Right atrium auricular region (tissue), 2 donors: ENCODE measurements at regions not wholly inside any gene's neighbourhood (a gene's known extent, or its start where the extent isn't known, plus 50 kb on each side); places are given as distances from the start of the nearest gene placed in this dataset.
"Not testable (repeated sequence)": the region's sequence is repeated elsewhere in the genome, so short reads cannot be mapped to it uniquely, and the experiment has no call there.

Experiments
- DNase-seq: peaks from one replicate; pipeline ENCODE4 v3.0.0-alpha.2; 2019; ENCODE audit warnings: low spot score
- H3K27ac ChIP-seq, 2 donors: fragments of 200-600 bp; sonication (generic); 1 replicate in 1 of 2; 2 replicates in 1 of 2; pipeline ENCODE4 v1.5.1; 2016 to 2019
- H3K27me3 ChIP-seq, 2 donors: fragments of 200-600 bp; sonication (generic); one replicate each; pipeline versions ENCODE4 v1.5.1 to v1.6.0; 2017 to 2019
- H3K36me3 ChIP-seq: fragments of 200-600 bp; sonication (generic); one replicate; pipeline ENCODE4 v1.5.1; 2016
- H3K4me1 ChIP-seq, 2 donors: fragments of 200-600 bp; sonication (generic); one replicate each; pipeline versions ENCODE4 v1.5.1 to v1.6.0; 2017 to 2019
- H3K4me3 ChIP-seq, 2 donors: fragments of 200-600 bp; sonication (generic); 1 replicate in 1 of 2; 2 replicates in 1 of 2; pipeline ENCODE4 v1.5.1; 2017 to 2019; ENCODE audit warnings: mild to moderate bottlenecking in 1 of 2, moderate library complexity in 1 of 2
- H3K9me3 ChIP-seq, 2 donors: fragments of 200-600 bp; sonication (generic); one replicate each; pipeline ENCODE4 v1.5.1; 2019
- CTCF ChIP-seq, 2 donors: fragments of 200-600 bp; sonication (generic); IDR thresholded peaks; one replicate each; pipeline ENCODE4 v1.5.1; 2019; ENCODE audit warnings: antibody characterized with exemption in 2 of 2

- TF ChIP-seq CTCF (IDR thresholded peaks at IDR 0.05) = no peak
Observed at GRCh38 chr12:125549171-125549570, 483.9 kb downstream of the AACS start.

GRCh38 chr12:125549836-125550235 lies 484.6 kb downstream of the AACS start:
- Histone ChIP-seq H3K9me3 (no peaks in the 10 kb centered on the region), H3K27me3 (no peaks in the 10 kb centered on the region), H3K36me3 (no peaks in the 10 kb centered on the region), H3K4me3 (no peak overlapping the region), H3K4me1 (no peaks in the 10 kb centered on the region), H3K27ac (no peak overlapping the region)
- TF ChIP-seq CTCF (IDR thresholded peaks at IDR 0.05) = no peak
- DNase-seq = no peak

More at GRCh38 chr12:125549171-125549570, 483.9 kb downstream of the AACS start:
- Histone ChIP-seq H3K4me1 (no peaks in the 10 kb centered on the region), H3K27me3 (no peaks in the 10 kb centered on the region), H3K4me3 (no peak overlapping the region), H3K9me3 (no peaks in the 10 kb centered on the region), H3K36me3 (no peaks in the 10 kb centered on the region), H3K27ac (no peak overlapping the region)
- DNase-seq = no peak

GRCh38 chr12:125552295-125552694 lies 487.1 kb downstream of the AACS start:
- H3K27ac ChIP-seq = no peak overlapping the region
- no peaks in the 10 kb centered on the region for H3K4me1 ChIP-seq
- H3K9me3 ChIP-seq = no peaks in the 10 kb centered on the region
- H3K4me3 ChIP-seq = no peak overlapping the region
- no peak for TF ChIP-seq CTCF (IDR thresholded peaks at IDR 0.05)
- no peak for DNase-seq
- H3K36me3 ChIP-seq = no peaks in the 10 kb centered on the region
- H3K27me3 ChIP-seq = no peaks in the 10 kb centered on the region

- H3K27ac ChIP-seq, H3K4me3 ChIP-seq, DNase-seq, H3K36me3 ChIP-seq, H3K4me1 ChIP-seq, H3K27me3 ChIP-seq, H3K9me3 ChIP-seq: not testable (repeated sequence)
Observed at GRCh38 chr12:125561008-125561407, 495.8 kb downstream of the AACS start.

GRCh38 chr12:125564753-125565152 lies 499.5 kb downstream of the AACS start:
- DNase-seq = no peak
- TF ChIP-seq CTCF (IDR thresholded peaks at IDR 0.05) = no peak
- Histone ChIP-seq H3K36me3 (no peaks in the 10 kb centered on the region), H3K9me3 (peaks cover 0 to 6% of the 10 kb centered on the region in 2 donors), H3K27ac (no peak overlapping the region), H3K4me3 (no peak overlapping the region), H3K4me1 (no peaks in the 10 kb centered on the region), H3K27me3 (no peaks in the 10 kb centered on the region)

GRCh38 chr12:125567581-125567980 lies 502.3 kb downstream of the AACS start:
- Histone ChIP-seq H3K4me1 (no peaks in the 10 kb centered on the region), H3K36me3 (no peaks in the 10 kb centered on the region), H3K9me3 (peaks cover 0 to 6% of the 10 kb centered on the region in 2 donors), H3K4me3 (no peak overlapping the region), H3K27ac (no peak overlapping the region), H3K27me3 (no peaks in the 10 kb centered on the region)
- no peak for DNase-seq
- TF ChIP-seq CTCF (IDR thresholded peaks at IDR 0.05) = no peak
